SK-N-SH (cell line): ENCODE measurements at regions not wholly inside any gene's neighbourhood (a gene's known extent, or its start where the extent isn't known, plus 50 kb on each side); places are given as distances from the start of the nearest gene placed in this dataset.

Source experiments
- CTCF ChIA-PET: fragments of 300-600, 350-600 bp; formaldehyde crosslinking; extraction: SDS; loops from one replicate; lab custom pipeline; 2021; lab: Yijun Ruan, JAX
- POLR2A ChIA-PET: fragments of 350-600 bp; sonication (Branson Sonifier 250); formaldehyde crosslinking; extraction: SDS; loops from one replicate; lab custom pipeline; 2020; ENCODE audit warnings: antibody characterized with exemption, inconsistent platforms; lab: Yijun Ruan, JAX
- DNase-seq: peaks from one replicate; pipeline ENCODE4 v3.0.0; 2012
- H2AFZ ChIP-seq: fragments of 200-600 bp; sonication (generic); 2 replicates; pipeline ENCODE4 v1.8.1; 2016; ENCODE audit warnings: antibody characterized with exemption, mild to moderate bottlenecking, low read depth
- H3F3A ChIP-seq: fragments of 200-600 bp; sonication (generic); replicated peaks from 2 replicates; pipeline ENCODE3; 2016; ENCODE audit warnings: antibody characterized with exemption, mild to moderate bottlenecking; ENCODE audit not compliant: insufficient read depth
- H3K27ac ChIP-seq, 2 experiments: fragments of 200-500 bp in 1 of 2; fragments of 200-600 bp in 1 of 2; sonication (Bioruptor generic) in 1 of 2; sonication (generic), shearing (Covaris generic) in 1 of 2; 2 replicates each; pipeline versions ENCODE4 v1.5.1 to v1.6.1; 2014 to 2016; ENCODE audit warnings: low read depth in 2 of 2, inconsistent platforms in 1 of 2, low read length in 1 of 2, mild to moderate bottlenecking in 1 of 2, mixed read lengths in 1 of 2
- H3K27me3 ChIP-seq: fragments of 200-600 bp; sonication (generic), shearing (Covaris generic); 2 replicates; pipeline ENCODE4 v1.6.1; 2016; ENCODE audit warnings: mixed run types; ENCODE audit not compliant: insufficient read depth
- H3K36me3 ChIP-seq, 2 experiments: fragments of 200-500 bp in 1 of 2; fragments of 200-600 bp in 1 of 2; sonication (Bioruptor generic) in 1 of 2; sonication (generic) in 1 of 2; replicated peaks in 1 of 2; 2 replicates each; pipeline versions ENCODE3 to v1.5.1; 2014 to 2016; ENCODE audit warnings: low read length in 1 of 2, mild to moderate bottlenecking in 1 of 2; ENCODE audit not compliant: insufficient read depth in 2 of 2, control insufficient read depth in 1 of 2
- H3K4me1 ChIP-seq, 2 experiments: fragments of 200-500 bp in 1 of 2; fragments of 200-600 bp in 1 of 2; sonication (Bioruptor generic) in 1 of 2; sonication (generic), shearing (Covaris generic) in 1 of 2; 2 replicates each; pipeline versions ENCODE4 v1.5.1 to v1.6.1; 2014 to 2016; ENCODE audit warnings: low read depth in 1 of 2, low read length in 1 of 2, mixed run types in 1 of 2; ENCODE audit not compliant: insufficient read depth in 2 of 2, control insufficient read depth in 1 of 2
- H3K4me2 ChIP-seq: fragments of 200-600 bp; sonication (generic), shearing (Covaris generic); 2 replicates; pipeline ENCODE4 v1.6.1; 2017; ENCODE audit warnings: mixed run types
- H3K4me3 ChIP-seq, 2 experiments: fragments of 200-500 bp in 1 of 2; fragments of 200-600 bp in 1 of 2; sonication (Bioruptor generic) in 1 of 2; sonication (generic), shearing (Covaris generic) in 1 of 2; 2 replicates each; pipeline versions ENCODE4 v1.5.1 to v1.8.1; 2014 to 2016; ENCODE audit warnings: low read depth in 2 of 2, inconsistent platforms in 1 of 2, low read length in 1 of 2, mild to moderate bottlenecking in 1 of 2, mixed read lengths in 1 of 2, moderate library complexity in 1 of 2
- H3K79me2 ChIP-seq: fragments of 200-600 bp; sonication (generic); 2 replicates; pipeline ENCODE4 v1.8.1; 2017; ENCODE audit warnings: mild to moderate bottlenecking; ENCODE audit not compliant: insufficient read depth
- H3K9ac ChIP-seq: fragments of 200-600 bp; sonication (generic); 2 replicates; pipeline ENCODE4 v1.6.1; 2017; ENCODE audit warnings: mixed run types
- H3K9me2 ChIP-seq: fragments of 200-600 bp; sonication (generic); 2 replicates; pipeline ENCODE4 v1.6.1; 2017; ENCODE audit warnings: mixed run types
- H3K9me3 ChIP-seq: fragments of 200-600 bp; sonication (generic); 2 replicates; pipeline ENCODE4 v1.6.1; 2017; ENCODE audit warnings: mixed run types, mild to moderate bottlenecking, moderate library complexity
- H4K20me1 ChIP-seq: fragments of 200-600 bp; sonication (generic); 2 replicates; pipeline ENCODE4 v1.6.1; 2017; ENCODE audit warnings: mild to moderate bottlenecking, mixed run types; ENCODE audit not compliant: insufficient read depth
- CHD2 ChIP-seq: fragments of 150-350 bp; IDR thresholded peaks from 2 replicates; pipeline ENCODE4 v1.6.1; 2018; ENCODE audit warnings: low read length; ENCODE audit not compliant: partially characterized antibody
- CTCF ChIP-seq: fragments of 200-600 bp; sonication (generic); IDR thresholded peaks from 2 replicates; pipeline ENCODE4 v1.6.1; 2017; ENCODE audit warnings: antibody characterized with exemption, mild to moderate bottlenecking, moderate library complexity
- EP300 ChIP-seq, 2 experiments: IDR thresholded peaks; 2 replicates each; pipeline versions ENCODE4 v1.4.0 to v1.6.1; 2012; ENCODE audit warnings: borderline replicate concordance in 1 of 2, low read depth in 1 of 2, low read length in 1 of 2
- EZH2phosphoT487 ChIP-seq: fragments of 200-600 bp; sonication (generic); IDR thresholded peaks from 2 replicates; pipeline ENCODE4 v1.6.1; 2017; ENCODE audit warnings: low read depth, mixed run types, mild to moderate bottlenecking, antibody characterized with exemption, moderate library complexity, borderline replicate concordance
- FOSL2 ChIP-seq: IDR thresholded peaks from 2 replicates; pipeline ENCODE4 v1.4.0; 2012; ENCODE audit warnings: low read depth, mild to moderate bottlenecking, moderate library complexity, borderline replicate concordance
- FOXJ3 ChIP-seq: sonication (generic); formaldehyde crosslinking; IDR thresholded peaks from 2 replicates; pipeline ENCODE4 v1.5.1; 2020; ENCODE audit warnings: mild to moderate bottlenecking, missing genetic modification reagents
- FOXM1 ChIP-seq: IDR thresholded peaks from 2 replicates; pipeline ENCODE4 v1.4.0; 2012; ENCODE audit warnings: low read depth, mild to moderate bottlenecking
- JUND ChIP-seq: IDR thresholded peaks from 2 replicates; pipeline ENCODE4 v1.4.0; 2012
- MAX ChIP-seq: IDR thresholded peaks from 2 replicates; pipeline ENCODE4 v1.4.0; 2012; ENCODE audit warnings: low read depth
- MEF2A ChIP-seq: IDR thresholded peaks from 2 replicates; pipeline ENCODE4 v1.4.0; 2012; ENCODE audit warnings: low read depth, borderline replicate concordance
- MXI1 ChIP-seq: IDR thresholded peaks from 2 replicates; pipeline ENCODE4 v1.6.1; 2012; ENCODE audit warnings: mild to moderate bottlenecking, low read depth, low read length, improper control_type of control experiment
- NFIC ChIP-seq: IDR thresholded peaks from 2 replicates; pipeline ENCODE4 v1.4.0; 2012; ENCODE audit warnings: borderline replicate concordance
- NRF1 ChIP-seq: IDR thresholded peaks from 2 replicates; pipeline ENCODE4 v1.6.1; 2012; ENCODE audit warnings: low read depth, mild to moderate bottlenecking, low read length
- PBX3 ChIP-seq: IDR thresholded peaks from 2 replicates; pipeline ENCODE4; 2012
- RAD21 ChIP-seq: IDR thresholded peaks from 2 replicates; pipeline ENCODE4 v1.6.1; 2012; ENCODE audit warnings: mild to moderate bottlenecking, low read length
- REST ChIP-seq: IDR thresholded peaks from 2 replicates; pipeline ENCODE4 v1.6.1; 2012; ENCODE audit warnings: mild to moderate bottlenecking, low read depth, low read length, moderate library complexity
- RXRA ChIP-seq: IDR thresholded peaks from 2 replicates; pipeline ENCODE4 v1.4.0; 2012; ENCODE audit warnings: low read depth, mild to moderate bottlenecking, borderline replicate concordance
- TEAD4 ChIP-seq: IDR thresholded peaks from 2 replicates; pipeline ENCODE4 v1.4.0; 2012; ENCODE audit warnings: mild to moderate bottlenecking, borderline replicate concordance; ENCODE audit not compliant: insufficient read depth
- USF2 ChIP-seq: fragments of 150-350 bp; IDR thresholded peaks from 2 replicates; pipeline ENCODE4 v1.6.1; 2017; ENCODE audit warnings: antibody characterized with exemption, low read length, low read depth, borderline replicate concordance
- WGBS: methylation state at CpG from one replicate; pipeline ENCODE4 v1.1.6; 2017; ENCODE audit warnings: low lambda C conversion rate; 5-methylcytosine and 5-hydroxymethylcytosine counted together

- Histone ChIP-seq H3K27me3 (no peaks in the 10 kb centered on the region), H3K9me3 (no peaks in the 10 kb centered on the region), H3K36me3 (no peaks in the 10 kb centered on the region), H4K20me1 (no peaks in the 10 kb centered on the region), H3K4me3 (no peak overlapping the region), H3K27ac (no peak overlapping the region), H3K9ac (no peak overlapping the region), H3K4me1 (no peaks in the 10 kb centered on the region; a peak in 1 of 4 replicates), H3K9me2 (no peaks in the 10 kb centered on the region), H3F3A (no peaks in the 10 kb centered on the region), H3K79me2 (no peaks in the 10 kb centered on the region), H3K4me2 (no peak overlapping the region), H2AFZ (no peak overlapping the region)
- WGBS = 29% methylated on average over 2 of the region's 2 CpGs
- POLR2A ChIA-PET = no interaction called here
- no peak for DNase-seq
- TF ChIP-seq JUND = no peak
- TF ChIP-seq FOSL2 = no peak
- TF ChIP-seq NFIC = no peak
- no peak for TF ChIP-seq RAD21
- no peak for TF ChIP-seq EP300 (IDR thresholded peaks at IDR 0.05; ENCODE audit: borderline replicate concordance in 1 of 2, low read depth in 1 of 2, low read length in 1 of 2)
- TF ChIP-seq TEAD4 = no peak
- TF ChIP-seq CHD2 = no peak
- no peak for TF ChIP-seq EZH2phosphoT487
- TF ChIP-seq MAX = no peak
- no peak for TF ChIP-seq FOXM1
- TF ChIP-seq FOXJ3 (CRISPR knock-in tag) = no peak
- no peak for TF ChIP-seq NRF1
- TF ChIP-seq USF2 = no peak
- no peak for TF ChIP-seq MEF2A
- TF ChIP-seq REST = no peak
- no peak for TF ChIP-seq MXI1
- no peak for TF ChIP-seq RXRA
- no peak for TF ChIP-seq PBX3
- TF ChIP-seq CTCF = no peak
- CTCF ChIA-PET = no interaction called here
Observed at GRCh38 chr2:226559536-226559935, 240.1 kb downstream of the IRS1 start.
